NCI-H1436 treated with DMSO at 0.1 percent for 48 hours (cell line): ENCODE measurements at regions not wholly inside any gene's neighbourhood (a gene's known extent, or its start where the extent isn't known, plus 50 kb on each side); places are given as distances from the start of the nearest gene placed in this dataset.

ENCODE experiments used
- DNase-seq: peaks from one replicate; lab custom pipeline; 2025; lab: John Stamatoyannopoulos, UW

DNA sequence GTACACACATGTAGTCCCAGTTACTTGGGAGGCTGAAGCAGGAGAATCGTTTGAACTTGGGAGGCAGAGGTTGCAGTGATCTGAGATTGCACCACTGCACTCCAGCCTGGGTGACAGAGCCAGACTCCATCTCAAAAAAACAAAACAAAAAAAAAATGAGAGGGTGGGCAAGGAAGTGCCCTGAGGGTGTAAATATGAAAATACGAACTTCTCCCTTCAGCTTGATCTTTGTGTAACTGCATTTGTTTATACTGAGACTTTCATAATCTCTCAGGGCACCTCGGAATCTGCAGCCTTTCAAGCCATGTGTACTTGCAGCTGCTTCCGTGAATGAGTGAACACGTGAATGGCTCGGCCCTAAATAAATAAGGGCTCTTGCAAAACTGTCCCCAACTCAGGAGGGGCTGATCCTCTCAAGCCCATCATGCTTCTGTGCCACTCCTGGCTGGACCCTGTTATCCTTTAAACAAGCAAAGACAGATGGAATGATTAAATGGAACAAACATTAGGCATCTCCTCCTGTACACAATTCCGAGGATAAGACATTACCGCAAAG lies 96.8 kb downstream of the BOD1L2 start:
- no peak for DNase-seq

DNA sequence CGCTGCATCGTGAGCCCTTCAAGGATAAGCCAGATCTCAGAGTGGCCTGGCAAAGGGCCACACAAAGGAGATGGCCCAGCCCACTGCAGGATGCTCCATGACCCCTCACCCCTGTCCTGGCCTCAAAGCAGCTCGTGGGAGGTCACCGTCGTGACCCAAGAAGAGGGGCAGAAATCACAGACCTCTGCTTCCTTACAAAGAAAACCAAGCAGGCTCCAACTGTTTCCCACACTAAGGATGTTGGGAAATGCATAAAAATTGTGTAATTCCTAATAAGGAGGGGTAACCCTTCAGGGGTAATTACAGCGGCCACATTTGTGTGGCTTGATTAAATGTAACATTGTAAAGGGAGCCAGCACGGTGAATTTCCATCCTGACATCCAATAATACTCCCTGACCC lies 102.3 kb downstream of the BOD1L2 start:
- DNase-seq = no peak

DNA sequence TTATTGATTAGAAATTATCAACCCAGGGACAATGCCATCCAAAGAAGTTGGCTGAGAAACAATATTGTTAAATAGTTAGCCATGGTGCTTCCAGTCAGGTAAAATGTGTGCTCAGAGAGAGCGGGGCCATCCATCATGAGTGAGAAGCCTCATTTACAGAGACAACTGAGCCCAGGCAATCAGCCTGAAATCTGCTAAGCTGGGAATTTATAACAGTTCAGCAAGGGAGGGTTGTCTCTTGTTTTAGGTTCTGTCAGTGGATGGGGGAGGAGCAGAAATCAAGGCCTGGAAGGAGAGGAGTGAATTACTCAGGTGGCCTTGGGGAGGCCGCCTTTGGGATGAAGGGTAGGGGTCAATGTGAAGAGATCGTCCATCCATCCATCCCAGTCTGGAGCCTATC lies 102.5 kb upstream of the ST8SIA3 start:
- no peak for DNase-seq

DNA sequence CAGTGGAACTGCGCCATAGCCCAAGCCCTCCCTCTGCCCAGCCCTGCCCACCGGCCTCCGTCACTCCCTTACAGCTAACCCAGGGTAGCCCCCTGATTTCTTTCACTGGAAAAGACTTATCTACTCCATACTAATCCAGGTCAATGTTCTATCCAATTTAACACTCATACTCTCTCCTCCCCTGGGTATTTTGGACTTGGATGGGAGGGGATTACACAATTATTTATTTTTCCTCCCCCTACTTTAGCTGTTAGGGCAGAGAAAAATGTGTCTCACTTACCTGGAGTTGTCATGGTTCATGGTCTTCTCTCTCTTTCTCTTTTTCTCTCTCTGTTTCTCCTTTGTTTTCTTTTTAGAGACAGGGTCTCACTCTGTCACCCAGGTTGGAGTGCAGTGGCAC lies 100.6 kb upstream of the ST8SIA3 start:
- no peak for DNase-seq

DNA sequence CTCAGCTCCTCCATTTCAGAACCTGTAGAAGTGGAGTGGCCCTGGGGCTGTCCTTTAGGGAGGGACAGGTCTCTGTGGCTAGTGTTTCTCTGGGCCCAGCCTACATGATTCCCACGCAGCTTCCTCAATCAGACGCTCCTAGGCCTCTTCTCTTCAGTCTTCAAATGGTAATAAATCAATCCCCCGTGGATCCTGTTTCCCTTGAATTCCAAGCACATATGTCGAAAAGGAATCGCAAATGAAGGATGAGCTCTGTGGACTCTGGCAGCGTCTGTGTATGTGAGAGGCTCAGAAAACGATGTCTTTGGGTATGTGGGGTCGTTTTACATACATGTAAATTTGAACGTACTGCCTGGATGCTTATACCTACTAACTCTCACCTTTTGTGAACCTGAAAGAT lies 98.5 kb upstream of the ST8SIA3 start:
- DNase-seq = no peak

DNA sequence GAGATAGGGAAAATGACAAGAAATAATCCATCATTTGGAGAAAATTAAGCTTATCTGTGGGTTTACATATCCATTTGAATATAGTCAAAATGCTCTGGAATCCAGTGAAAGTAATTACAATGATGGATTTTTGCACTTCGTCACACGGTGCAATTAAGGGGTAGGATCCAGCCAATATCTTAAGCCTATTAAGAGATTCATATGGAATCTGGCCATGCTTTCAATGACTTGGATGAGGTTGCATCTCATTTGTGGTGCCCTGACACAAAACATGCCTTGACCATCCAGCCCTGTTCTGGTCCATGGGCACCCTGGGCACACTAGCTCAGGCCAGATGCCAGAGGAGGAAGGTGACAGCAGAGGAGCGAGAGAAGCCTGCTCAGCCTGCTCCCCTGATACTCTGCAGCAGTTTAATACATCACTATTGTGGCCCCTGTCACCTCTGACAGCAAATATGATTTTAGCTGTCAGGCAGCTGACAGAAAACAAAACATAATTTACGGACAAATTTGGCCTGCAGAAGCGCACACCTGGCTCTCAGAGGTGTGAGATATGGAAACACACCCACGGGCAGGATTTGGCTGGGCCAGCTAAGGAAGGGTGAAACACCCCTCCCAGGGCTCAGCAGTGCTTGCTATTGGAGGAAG lies 94.1 kb upstream of the ST8SIA3 start:
- DNase-seq = no peak

DNA sequence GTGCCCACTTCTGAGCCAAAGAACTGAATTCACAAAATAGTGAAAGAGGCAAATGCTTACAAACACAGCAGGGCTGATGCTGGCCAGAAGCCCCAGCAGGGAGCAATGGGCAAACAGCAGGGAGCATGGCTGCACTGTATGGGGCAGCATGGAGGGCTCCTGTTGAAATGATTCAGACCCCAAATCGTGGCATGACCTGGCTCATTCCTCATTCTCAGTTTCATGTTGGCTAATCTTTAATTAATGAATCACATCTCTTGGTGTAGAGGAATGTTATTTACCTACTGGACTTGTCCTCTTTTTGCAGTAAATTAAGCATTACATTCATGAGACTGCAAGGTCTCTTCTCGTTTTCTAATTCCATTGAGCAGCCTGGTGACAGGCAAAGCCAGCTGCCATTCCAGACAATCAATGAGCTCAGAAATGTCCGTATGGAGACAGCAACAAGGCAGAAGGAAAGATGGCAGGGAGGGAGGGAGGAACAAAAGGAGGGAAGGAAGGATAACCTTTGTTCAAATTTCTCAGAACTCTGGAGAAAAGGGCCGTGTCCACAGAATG lies 84.9 kb upstream of the ST8SIA3 start:
- no peak for DNase-seq

DNA sequence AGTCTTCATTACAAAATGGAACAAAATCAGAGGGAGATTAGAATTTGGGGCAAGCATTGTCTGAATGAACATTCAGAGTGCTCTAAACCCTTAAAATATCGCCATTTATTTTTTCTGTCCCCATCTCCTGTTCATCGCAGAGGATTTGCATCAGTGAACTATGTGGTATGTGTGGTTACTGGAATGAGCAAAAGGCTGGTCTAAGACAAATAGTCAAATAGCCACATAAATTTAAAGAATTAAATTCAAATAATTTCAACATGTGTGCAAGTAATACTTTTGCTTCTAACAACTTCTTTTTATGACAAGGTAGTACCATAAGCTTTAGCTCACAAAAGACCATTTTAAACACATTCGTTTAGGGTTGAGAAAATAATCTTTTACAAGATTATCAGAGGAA lies 82.6 kb upstream of the ST8SIA3 start:
- DNase-seq = no peak

DNA sequence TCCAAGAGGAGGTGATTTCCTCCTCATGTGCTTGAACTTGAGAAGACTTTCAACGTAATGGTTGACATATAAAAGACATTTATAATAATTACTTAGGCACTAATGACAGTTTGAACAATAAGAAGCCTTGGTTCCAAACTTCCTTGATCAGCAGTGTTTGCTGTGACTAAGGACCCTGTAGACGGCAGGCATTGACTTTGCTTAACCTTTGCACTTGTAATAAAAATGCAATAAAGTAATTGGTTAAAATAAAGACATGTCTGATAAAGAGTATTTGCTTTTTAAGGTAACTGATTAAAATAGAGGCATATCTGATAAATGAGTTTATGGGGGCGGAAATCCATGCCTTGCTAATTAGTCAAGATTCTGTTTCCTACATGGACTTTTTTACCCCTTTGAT lies 82.2 kb upstream of the ST8SIA3 start:
- no peak for DNase-seq

DNA sequence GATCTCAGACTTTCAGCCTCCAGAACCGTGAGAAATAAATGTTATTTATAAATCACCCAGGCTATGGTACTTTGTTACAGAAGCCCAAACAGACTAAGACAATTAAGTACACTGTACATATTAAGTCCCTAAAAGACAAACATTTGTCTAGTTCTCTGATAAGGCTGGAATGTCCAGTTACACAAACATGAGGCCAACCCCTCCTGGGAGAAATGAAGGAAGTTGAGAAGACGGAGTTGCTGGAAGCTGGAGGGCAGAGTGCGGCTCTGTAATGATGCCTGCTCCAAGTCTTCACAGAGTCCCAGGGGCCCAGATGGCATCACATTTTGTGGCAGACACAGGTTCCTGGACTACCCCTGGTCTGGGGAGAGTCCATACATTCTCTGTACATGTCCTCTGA lies 79.2 kb upstream of the ST8SIA3 start:
- no peak for DNase-seq

DNA sequence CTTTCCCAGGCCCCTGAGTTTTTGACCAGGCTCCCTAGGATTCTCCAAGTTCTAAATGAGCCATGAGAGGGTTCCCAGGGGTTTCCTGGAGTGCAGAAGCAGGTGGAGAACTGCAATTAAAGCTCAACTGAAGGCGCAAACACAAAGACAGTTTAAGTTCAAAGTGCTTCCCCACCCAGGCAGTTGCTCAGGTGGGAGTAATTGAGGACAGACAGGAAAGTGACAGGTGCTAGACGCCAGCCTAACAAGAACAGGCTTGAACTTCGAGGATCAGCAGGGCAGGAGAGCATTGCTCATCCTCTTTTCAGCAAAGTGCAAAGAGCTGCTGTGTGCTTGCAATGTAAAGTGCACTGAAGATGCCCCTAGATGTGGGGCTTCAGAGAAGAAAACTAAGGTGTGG lies 77.2 kb upstream of the ST8SIA3 start:
- DNase-seq = peak; percentile 50

DNA sequence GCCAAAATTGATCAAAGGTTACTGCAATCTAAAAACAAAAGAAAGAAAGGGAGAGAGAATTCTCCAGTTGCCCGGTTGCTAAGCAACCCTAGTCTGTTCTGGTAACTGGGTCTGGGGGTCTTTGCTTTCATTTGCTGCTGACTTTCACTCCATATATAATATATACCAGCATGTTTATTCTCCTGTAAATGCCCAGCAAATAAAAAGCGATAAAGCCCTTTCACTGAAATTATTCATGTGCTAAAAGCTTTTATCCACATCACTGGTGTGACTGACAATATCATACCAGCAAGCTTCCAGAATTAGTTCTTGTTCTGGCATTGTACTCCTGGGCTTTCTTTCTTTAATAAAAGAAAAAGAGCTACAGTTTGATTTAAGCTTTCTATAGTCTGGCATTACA lies 75.5 kb upstream of the ST8SIA3 start:
- DNase-seq = no peak

DNA sequence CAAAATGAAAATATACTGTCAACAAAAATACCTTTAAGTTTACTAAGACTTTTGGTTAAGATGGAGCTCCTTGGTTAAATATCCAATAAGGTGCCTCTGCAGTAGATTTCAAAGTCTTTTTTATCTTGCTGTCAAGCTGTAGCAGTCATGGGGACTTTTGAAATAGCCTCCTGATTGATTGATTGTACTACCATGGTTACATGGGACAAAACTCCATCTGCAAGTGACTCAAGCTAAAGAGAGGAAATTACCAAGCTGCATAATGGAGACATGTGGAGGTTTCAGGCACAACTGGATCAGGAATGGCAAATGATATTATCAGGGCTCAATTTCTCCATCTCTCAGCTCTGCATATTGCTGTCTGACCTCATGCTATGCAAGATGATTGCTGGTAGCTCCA lies 73.4 kb upstream of the ST8SIA3 start:
- no peak for DNase-seq

DNA sequence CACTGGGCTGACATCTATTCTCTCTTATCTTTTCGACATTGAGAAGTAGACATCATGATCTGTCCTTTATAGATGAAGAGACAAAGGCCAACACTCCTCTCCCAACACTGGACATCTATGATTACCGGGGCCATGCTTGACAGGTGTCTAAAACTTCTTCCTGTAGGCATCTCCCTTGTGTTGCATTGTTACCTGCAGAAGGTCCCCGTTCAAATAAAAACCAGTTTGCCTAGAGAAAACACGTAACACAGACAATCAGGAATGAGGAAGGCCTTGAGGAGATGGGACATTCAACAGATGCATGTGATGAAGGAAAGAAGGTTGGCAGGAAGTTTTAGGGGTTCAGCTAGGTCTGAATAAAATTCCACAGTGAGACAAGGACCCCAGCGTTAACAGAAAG lies 70.8 kb upstream of the ST8SIA3 start:
- DNase-seq = no peak

DNA sequence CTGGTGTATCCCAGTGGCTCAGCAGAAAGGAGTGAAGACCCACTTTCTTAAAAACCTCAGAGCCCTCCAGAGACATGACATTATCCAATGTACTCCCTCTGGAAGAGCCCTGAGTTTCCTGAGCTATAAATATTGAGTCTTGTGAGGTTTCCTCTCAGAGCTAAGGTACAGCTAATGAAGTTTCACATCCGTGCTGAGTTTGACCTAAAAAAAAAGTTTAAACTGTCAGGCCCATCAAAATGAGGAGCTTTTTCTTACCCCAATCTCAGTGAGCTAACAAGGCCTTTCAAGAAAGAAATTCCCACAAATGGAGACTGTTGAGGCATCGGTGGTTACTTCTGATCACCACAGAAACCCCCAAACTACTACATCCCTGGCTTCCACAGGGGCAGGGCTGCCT lies 65.4 kb upstream of the ST8SIA3 start:
- DNase-seq = no peak

DNA sequence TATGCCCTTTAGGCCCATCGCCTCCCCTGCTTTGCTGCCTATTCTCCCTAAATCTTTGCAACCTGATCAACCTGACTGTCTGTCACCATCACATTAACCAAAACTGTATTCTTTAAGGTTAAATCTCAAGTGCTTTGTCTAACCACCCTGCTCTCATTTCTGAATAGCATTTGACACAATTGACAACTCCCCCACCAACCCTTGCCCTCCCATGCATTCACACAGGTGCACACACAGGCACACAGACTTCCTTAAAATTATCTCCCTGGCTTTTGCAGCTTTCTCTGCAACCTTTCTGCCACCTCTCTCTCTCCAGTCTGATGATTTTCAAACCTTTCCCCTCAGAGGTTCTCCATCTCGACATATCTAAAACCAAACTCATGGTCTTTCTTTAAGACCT lies 64.6 kb upstream of the ST8SIA3 start:
- no peak for DNase-seq

DNA sequence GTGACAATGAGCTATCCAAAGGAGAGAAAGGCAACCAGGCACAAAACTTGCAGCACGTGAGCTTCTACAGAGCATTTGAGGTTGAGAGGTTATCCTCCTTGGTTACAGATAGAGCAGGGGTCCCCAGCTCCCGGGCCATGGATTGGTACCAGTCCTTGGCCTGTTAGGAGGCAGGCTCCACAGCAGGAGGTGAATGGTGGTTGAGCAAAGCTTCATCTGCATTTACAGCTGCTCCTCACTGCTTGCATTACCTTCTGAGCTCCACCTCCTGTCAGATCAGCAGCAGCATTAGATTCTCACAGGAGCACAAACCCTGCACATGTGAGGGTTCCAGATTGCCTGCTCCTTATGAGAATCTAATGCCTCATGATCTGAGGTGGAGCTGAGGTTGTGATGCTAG lies 57.8 kb upstream of the ST8SIA3 start:
- DNase-seq = no peak

DNA sequence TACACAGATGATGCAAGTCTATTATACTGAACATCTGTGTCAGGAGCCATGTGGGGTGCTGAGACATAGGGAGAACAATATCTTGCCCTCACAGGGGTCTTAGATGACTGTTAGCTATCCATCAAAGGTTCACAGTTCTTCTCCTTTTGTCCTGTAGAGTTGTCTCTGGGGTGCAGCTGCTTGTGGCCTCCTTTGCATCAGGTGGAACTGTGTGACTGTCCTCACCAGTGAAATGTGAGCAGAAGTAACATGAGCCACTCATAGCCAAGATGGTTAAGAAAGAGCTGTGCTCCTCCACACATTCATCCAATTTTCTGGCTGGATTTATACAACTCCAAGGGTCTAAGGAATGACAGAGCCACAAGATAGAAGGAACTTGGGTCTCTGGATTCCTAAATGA lies 56.0 kb upstream of the ST8SIA3 start:
- no peak for DNase-seq

DNA sequence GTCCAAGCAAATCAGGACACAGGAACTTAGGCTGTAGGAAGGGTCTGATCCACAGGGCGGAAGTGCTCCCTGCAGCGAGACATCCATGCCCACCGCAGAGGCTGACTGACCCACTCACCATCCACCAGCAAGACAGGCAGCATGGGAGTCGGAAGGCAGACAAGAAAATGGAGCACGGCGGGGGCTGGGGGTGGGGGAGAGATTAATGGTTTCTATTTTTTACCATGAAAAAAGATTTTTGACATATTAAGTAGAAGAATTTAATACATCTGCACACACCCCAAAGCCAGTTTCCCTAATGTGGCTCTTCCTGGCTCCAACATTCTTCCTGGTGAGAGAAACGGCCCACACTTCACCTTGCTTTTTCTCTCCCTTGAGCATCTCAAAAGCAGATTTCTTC lies 55.1 kb upstream of the ST8SIA3 start:
- no peak for DNase-seq

DNA sequence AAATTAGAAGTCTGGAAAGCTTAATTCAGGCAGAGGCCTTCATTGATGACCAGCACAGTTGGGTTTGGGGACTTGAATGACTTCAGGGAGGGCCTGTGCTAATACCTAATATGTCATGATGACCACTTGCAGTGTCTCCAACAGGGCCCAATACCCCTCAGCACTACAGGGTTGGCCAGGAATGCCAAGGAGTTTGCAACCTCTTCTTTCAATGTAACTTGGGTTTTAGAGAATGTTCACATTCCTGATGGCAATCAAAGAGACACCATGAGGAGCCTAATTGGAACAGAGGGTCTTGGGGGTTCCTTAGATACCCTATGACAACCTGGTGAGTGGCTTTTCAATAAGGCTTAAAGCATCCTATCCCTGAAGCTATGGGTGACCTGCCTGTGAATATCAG lies 52.4 kb upstream of the ST8SIA3 start:
- no peak for DNase-seq

DNA sequence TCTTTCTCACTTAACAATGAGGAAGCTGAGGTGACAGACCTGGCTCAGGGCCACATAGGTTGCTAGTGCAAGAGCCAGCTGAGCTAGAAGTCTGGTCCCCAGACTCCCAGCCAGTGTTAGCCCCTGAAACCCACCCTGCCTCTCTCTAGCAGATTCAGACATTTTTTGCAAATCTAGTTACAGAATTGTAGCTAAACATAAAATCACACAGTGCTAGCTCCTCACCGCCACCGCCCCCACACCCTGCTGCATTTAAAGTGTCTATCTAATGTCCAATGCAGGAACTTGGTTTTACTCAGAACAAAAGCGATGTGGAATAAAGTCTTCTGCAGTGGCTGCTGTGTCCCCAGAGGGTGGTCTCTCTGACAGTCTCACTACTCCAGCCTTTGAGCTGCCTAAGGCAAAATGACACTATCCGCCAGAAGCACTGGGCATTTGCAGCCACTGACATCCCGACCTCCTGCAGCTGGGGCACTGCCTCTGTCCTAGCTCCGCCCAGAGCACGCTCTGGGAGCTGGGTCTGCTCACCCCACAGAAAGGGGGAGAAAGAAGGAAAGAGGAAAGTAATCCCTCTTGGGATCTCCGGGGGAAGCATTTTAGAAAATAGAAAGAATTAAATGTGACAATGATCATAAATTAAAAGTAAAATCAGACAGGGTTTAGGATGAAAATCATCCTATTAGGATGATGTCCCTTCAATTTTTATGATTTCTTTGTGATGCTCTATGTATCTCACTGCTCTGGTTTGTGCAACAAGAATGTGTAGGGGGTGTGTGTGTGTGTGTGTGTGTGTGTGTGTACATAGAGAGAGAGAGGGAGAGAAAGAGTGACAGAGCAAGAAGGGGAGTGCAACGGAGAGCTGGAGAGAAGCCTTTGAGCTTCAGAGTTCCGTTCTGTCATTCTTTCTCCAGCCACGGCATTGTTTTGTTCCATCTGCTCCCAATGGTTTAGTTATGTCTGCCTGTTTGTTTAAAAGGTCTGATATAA lies 50.5 kb upstream of the ST8SIA3 start:
- no peak for DNase-seq
